GM13977 (cell line): ENCODE measurements at regions not wholly inside any gene's neighbourhood (a gene's known extent, or its start where the extent isn't known, plus 50 kb on each side); places are given as distances from the start of the nearest gene placed in this dataset.

Source experiments
- DNase-seq: peaks from one replicate; pipeline ENCODE4 v3.0.0; 2012; ENCODE audit warnings: low spot score
- in situ Hi-C: fragments of 300-500 bp; cut with MboI; formaldehyde crosslinking; loops from one replicate; pipeline ENCODE4 v1.12.0; 2022; ENCODE audit warnings: low sequenced_read_pairs, low pct_unique_long_range_greater_than_20kb, mixed read lengths, inconsistent platforms; ENCODE audit not compliant: unreplicated experiment
- TF ChIP-seq, protein P1 (sequence below): IDR thresholded peaks from 2 replicates; pipeline ENCODE4 v1.5.1; 2012; ENCODE audit warnings: mild to moderate bottlenecking, control low read depth; ENCODE audit not compliant: insufficient read depth; ENCODE audit errors: extremely low read depth, missing control alignments

DNA sequence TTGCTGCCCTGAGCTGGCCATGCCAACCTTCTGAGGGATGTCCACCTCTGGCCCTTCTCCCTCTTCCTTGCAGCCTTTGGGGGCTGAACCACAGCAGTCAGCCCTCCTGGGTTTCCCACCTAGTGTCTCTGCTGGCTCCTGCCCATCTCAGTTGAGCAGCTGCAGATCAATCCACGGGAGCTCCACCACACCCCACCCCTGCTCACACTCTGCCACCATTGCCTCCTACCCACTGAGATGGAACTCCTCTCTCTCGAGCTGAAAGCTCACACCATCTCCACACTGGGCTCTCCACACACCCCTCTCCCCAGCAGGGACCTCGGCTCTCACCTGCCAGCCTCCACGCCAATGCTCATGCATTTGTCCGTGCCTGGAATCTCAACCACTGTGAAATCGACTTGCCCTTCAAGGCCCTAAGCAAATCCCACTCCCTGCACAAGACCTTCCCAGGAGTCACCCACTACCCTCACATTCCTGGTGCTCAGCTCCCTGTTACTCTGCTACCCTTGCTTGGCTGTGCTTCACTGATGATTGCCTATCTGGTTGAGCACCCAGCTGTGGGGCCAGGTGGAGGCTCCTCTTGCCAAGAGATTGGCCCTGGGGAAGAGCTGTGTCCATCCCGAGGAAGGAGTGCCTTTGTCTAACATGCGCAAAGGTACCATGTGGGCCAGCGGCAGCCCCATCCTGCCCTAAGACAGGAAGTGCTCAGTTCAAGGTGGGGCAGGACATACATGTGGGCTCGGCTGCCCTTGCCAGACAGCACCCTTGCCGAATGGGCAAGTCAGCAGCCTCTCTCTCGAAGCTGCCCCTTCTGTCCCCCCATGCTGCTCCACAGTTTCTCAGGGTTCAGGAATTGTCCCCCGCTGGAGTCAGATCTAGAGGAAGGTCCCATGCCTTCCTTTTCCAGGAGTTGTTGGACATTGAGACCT is 208.7 kb downstream of the CYP26B1 start:
- no peak for DNase-seq
- TF ChIP-seq, protein P1, sequence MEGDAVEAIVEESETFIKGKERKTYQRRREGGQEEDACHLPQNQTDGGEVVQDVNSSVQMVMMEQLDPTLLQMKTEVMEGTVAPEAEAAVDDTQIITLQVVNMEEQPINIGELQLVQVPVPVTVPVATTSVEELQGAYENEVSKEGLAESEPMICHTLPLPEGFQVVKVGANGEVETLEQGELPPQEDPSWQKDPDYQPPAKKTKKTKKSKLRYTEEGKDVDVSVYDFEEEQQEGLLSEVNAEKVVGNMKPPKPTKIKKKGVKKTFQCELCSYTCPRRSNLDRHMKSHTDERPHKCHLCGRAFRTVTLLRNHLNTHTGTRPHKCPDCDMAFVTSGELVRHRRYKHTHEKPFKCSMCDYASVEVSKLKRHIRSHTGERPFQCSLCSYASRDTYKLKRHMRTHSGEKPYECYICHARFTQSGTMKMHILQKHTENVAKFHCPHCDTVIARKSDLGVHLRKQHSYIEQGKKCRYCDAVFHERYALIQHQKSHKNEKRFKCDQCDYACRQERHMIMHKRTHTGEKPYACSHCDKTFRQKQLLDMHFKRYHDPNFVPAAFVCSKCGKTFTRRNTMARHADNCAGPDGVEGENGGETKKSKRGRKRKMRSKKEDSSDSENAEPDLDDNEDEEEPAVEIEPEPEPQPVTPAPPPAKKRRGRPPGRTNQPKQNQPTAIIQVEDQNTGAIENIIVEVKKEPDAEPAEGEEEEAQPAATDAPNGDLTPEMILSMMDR = no peak
- in situ Hi-C loops = no loop called here

DNA sequence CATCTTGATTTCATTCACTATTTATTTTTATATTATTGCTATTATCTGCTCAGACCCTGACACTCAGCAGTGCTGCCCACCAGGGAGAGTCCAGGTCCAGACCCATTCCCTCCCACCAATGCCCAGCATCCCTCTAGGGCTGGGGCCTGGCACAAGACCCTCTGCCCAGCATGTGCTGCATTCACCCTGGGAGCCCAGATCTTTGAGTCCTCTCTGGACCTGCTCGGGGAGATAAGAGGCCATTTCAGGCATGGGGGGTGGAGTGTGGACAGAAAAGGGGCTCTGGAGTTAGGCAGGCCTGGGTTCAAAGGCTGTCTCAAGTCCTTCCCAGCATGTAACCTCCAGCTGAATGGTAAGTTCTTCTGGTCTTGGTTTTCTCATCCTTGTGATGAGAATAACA is 209.6 kb downstream of the CYP26B1 start:
- in situ Hi-C loops = no loop called here
- TF ChIP-seq, protein P1 = no peak
- no peak for DNase-seq

DNA sequence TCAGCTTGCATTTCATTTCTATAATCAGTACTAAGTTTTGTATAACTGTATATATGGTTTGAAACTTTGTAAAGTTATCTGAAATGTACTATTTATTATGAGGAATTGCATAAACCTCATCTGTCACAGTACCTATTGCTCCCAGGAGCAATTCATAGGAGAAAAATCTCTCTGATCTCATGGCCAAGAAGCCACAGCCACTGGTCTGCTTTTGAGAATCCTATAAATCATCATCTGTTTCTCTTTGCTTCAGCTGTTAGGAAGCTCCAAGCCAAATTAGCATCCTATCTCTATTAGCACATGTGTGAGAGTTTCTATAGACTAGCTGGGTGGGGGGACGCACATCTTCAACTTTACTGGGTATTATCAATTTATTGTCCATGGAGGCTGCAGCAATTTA is 210.3 kb downstream of the CYP26B1 start:
- in situ Hi-C loops = no loop called here
- TF ChIP-seq, protein P1 = no peak
- DNase-seq = no peak

DNA sequence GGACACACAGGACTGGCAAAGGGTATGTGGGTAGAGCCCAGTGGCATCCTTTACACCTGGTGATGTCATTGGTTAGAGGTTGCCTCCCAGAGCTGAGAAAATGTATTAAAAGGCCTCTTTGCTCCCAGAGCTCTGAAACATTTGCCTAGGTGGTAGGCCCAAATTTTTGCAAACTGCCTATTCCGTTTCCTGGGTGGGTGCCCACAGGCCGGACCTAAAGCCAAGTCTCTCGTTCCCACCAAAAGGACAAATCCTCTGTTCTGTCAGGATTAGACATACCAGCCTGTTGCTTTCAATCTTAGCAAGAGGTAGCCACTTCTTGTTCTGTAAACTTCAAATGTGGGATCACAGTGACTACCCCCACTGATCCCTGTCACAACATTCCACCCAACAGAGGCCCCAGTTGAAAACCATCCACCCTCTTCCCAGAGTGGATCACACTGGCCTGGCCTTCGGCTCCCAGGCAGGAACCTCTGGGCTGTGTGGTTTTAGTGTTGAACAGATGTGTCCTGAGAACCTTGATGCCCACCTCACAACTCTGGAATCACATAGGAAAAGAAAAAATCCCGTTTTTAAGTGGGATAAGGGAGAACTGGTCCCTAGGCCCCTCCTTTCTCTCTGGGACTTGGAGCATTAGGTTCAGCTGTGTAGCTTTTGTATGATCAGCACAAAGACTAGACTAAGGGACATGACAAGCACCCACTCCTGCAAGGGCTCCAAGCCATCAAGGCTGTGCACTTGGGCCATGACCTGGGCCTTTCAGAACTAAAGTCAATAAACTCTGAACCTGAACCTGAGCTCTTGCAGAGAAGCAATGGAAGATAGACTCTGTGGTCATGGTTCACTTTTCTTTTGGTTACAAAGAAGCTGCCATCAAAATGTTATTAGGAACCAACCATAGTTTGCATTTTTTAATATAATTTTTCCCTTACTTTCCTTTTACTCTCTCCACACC is 211.3 kb downstream of the CYP26B1 start:
- in situ Hi-C loops = no loop called here
- TF ChIP-seq, protein P1 = no peak
- peak; percentile 2 for DNase-seq

DNA sequence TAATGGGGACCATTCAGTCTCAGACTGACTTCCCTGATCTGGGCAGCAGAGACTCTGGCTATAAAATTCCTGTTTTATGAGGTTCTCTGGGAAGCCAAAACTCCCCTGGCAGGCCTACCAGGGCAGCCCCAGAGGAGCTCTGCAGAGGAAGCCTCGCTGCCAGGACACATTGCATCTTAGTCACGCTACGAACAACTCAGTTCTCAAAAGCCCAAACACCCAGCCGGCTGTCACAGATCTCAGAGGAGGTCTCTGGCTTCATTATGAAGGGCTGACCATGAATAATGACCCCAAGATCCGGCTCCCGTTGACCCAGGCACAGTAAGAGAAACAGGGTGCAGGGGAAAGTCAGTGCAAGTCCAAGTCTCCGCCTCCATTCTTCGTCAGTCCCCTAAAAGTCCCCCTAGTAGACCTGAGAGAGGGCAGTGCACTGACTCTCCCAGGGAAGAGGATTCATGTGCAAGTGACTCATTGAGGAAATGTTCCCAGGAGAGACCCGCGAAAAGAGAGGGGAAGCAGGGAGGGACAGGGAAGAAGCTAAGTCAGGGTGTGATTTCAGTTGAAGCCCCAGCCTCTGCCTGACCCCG is 212.3 kb downstream of the CYP26B1 start:
- no peak for DNase-seq
- in situ Hi-C loops = no loop called here

More for the DNA sequence above, 212.3 kb downstream of the CYP26B1 start:
- TF ChIP-seq, protein P1 = no peak
